Motor neuron (in vitro differentiated cells): ENCODE measurements at regions not wholly inside any gene's neighbourhood (a gene's known extent, or its start where the extent isn't known, plus 50 kb on each side); places are given as distances from the start of the nearest gene placed in this dataset.

Experiments used
- ATAC-seq, 8 experiments: fragments of 200-7000 bp; cut with Tn5 transposase; replicated peaks in 6 of 8; 2 replicates each; pipeline ENCODE4 v1.8.0; 2021; ENCODE audit warnings: mild to moderate bottlenecking in 8 of 8, moderate library complexity in 8 of 8
- H3K27ac ChIP-seq, 2 donors: fragments of 250-450 bp; sonication (Bioruptor Pico); 2 replicates each; pipeline ENCODE4 v1.9.0; 2021; ENCODE audit warnings: antibody characterized with exemption in 2 of 2, mild to moderate bottlenecking in 2 of 2, moderate library complexity in 1 of 2
- H3K4me1 ChIP-seq, 2 donors: fragments of 250-450 bp; sonication (Bioruptor Pico); replicated peaks in 1 of 2; 2 replicates each; pipeline ENCODE4 v1.6.1; 2021; ENCODE audit warnings: antibody characterized with exemption in 2 of 2, mild to moderate bottlenecking in 2 of 2, moderate library complexity in 1 of 2
- H3K4me3 ChIP-seq, 5 donors: fragments of 250-450 bp; sonication (Bioruptor Pico); 2 replicates each; pipeline ENCODE4 v1.9.0; 2021; ENCODE audit warnings: antibody characterized with exemption in 5 of 5, mild to moderate bottlenecking in 5 of 5, moderate library complexity in 4 of 5
- WGBS, 10 experiments: fragments of 450-650 bp; shearing (Covaris generic); methylation state at CpG; one replicate each; pipeline ENCODE4 v1.0.0; 2022; 5-methylcytosine and 5-hydroxymethylcytosine counted together
- in situ Hi-C, 9 experiments: fragments of 400-800 bp; cut with MboI; loops; one replicate each; pipeline ENCODE4 v1.15.0; 2021; ENCODE audit warnings: low sequenced_read_pairs in 9 of 9, low pct_unique_long_range_greater_than_20kb in 2 of 9; ENCODE audit not compliant: unreplicated experiment in 9 of 9

DNA sequence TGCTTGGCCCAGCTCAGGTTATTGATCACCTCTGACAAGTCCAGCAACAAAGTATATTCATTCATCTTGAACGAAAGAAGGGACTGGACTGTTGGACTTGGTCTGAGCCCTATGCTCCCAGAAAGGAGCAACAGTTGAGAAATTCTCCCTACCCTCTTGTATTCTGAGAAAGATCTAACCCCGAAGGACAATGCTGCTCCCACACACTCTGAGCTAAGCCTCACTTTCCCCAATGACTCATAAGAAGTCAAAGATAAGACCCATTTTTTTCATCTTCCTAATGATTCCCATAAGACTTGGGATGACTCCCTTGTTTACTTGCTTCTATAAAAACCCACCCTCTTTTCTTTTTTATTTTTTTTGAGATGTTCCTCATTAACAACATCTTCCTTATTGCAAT lies 549.4 kb upstream of the MDFIC2 start:
- in situ Hi-C loops, result no loop called here
- Histone ChIP-seq H3K4me1 (no peaks in the 10 kb centered on the region), H3K4me3 (no peak overlapping the region), H3K27ac (no peak overlapping the region)
- 20 to 100% (median 57%) methylated on average over 1 to 2 of the region's 2 CpGs; no CpG with 5 or more reads in 2 of the 10 experiments for WGBS, 10 experiments
- ATAC-seq, result no peak

DNA sequence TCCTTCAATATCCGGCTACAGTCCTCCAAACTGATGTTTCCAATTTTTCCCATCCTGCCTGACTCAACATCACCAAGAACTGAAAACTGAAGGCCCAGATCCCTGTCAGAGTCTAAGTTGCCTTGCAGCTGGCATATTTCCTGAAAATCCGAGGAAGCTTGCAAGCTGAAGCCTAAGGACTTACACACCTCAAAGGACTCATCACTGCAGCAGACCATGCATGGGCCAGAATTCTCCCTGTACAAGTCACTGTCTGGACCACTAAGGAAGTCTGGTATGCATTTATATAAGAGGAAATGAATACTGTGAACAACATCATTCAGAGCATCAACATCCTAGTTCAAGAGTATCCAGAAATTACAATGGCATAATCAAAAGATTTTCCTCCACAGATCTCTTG lies 548.8 kb upstream of the MDFIC2 start:
- WGBS, 10 experiments, result 10 to 100% (median 72%) methylated on average over 1 to 2 of the region's 2 CpGs; no CpG with 5 or more reads in 4 of the 10 experiments
- in situ Hi-C loops, result no loop called here
- Histone ChIP-seq H3K4me1 (no peaks in the 10 kb centered on the region), H3K27ac (no peak overlapping the region), H3K4me3 (no peak overlapping the region)
- no peak for ATAC-seq

DNA sequence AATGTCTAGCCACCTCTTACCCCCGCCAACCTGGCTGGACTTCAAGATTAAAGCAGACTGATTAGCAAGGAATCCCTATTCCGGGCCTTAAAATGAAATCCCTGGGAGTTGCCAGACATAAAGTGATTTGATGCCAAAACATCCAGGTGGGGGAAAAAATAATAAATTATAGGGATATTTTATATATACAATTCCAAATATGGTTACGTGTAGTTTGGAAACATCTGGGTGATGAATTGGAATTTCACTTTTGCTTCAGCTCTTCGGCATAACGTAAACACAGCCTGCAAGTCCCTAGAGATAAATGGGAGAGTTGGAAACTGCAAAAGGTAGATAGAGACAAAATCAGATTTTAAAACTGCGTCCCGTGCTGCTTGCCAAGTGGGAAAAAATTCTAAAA lies 545.5 kb upstream of the MDFIC2 start:
- 0 to 100% (median 85%) methylated on average over 3 to 7 of the region's 7 CpGs; no CpG with 5 or more reads in 1 of the 10 experiments for WGBS, 10 experiments
- no peak for ATAC-seq
- Histone ChIP-seq H3K4me1 (peaks cover 5 to 15% of the 10 kb centered on the region in 2 donors), H3K4me3 (no peak overlapping the region), H3K27ac (no peak overlapping the region)
- in situ Hi-C loops, result no loop called here

DNA sequence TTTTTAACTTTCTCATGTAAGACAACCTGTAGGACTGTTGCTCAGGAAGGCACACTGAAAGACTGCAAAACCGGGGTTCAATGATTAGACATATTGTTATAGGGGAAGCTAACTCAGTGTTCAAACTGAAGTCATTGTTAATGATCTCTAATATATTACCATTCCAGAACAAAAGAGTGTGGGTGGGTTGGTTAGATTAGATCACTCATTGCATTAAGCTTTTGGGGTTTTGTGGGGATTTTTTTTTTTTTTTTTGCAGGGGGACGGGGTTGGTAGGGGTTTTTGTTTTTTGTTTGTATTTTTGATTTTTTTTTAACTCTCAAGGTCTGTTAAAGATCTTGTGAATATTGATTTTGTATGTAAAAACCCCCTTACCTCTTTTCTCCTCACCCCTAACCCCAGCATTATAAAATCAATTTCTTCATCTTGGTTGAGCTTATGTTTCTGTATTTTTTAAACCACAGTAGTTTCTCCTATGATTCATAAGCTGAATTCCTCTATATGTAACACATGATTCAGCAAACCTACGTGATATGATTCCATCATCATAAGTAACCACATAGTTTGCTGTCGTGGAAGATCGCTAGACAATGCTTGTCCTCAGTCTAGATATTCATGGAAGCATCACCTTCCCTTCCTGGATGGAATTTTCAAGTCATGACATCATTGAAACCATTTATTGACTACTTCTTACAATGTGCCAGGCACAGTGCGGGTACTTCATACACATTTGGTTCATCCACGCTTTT lies 544.1 kb upstream of the MDFIC2 start:
- H3K27ac ChIP-seq, result no peak overlapping the region
- ATAC-seq, result no peak
- in situ Hi-C loops, result no loop called here
- peaks cover 5 to 15% of the 10 kb centered on the region in 2 donors for H3K4me1 ChIP-seq
- H3K4me3 ChIP-seq, result no peak overlapping the region
- WGBS, 10 experiments, result 39 to 96% (median 88%) methylated on average over 3 to 7 of the region's 7 CpGs; no CpG with 5 or more reads in 1 of the 10 experiments

DNA sequence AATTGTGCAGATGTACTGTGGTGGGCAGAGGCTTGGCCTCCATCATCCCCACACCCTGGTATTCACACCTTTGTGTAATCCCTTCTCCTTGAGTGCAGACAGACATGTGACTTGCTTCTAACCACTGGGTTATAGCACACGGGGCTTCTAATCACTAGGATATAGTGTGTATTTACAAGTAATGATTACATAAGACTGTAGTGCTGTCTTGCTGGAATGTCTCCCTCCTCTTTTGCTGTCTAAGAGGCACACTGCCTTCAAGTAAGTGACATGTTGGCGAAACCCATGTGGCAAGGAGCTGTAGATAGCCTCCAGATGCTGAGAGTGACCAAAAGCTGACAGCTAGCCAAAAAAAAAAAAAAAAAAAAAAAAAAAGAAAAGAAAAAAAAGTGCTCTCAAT lies 542.7 kb upstream of the MDFIC2 start:
- Histone ChIP-seq H3K4me1 (peaks cover 5 to 15% of the 10 kb centered on the region in 2 donors), H3K4me3 (no peak overlapping the region), H3K27ac (no peak overlapping the region)
- 50 to 100% (median 96%) methylated on average over 1 to 2 of the region's 2 CpGs; no CpG with 5 or more reads in 4 of the 10 experiments for WGBS, 10 experiments
- no peak for ATAC-seq
- in situ Hi-C loops, result no loop called here

DNA sequence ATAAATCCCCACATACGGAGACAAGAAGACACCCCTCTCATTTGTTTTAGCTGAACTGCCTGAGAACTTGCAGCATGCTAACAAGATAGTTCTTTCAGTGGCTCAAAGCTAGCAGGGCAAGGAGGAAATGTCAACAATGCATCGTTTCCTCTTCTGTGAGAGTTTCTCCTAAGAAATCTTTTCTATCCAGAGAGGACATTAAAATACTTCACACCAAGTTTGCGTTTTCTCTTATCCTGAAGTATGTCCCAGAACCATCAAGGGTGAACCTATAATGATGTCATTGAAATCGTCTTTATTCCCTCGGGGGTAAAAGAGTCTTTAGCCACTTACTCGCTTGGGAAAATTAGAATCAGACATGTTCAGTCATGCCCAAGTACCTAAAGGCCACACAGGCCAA lies 541.7 kb upstream of the MDFIC2 start:
- no peak overlapping the region for H3K4me3 ChIP-seq
- 33 to 87% (median 56%) methylated on average over 1 to 6 of the region's 6 CpGs; no CpG with 5 or more reads in 1 of the 10 experiments for WGBS, 10 experiments
- ATAC-seq, result peak in 4 of 8 experiments; percentile 20 to 50 (median 34)
- H3K4me1 ChIP-seq, result peaks cover 5 to 15% of the 10 kb centered on the region in 2 donors
- in situ Hi-C loops, result no loop called here
- no peak overlapping the region for H3K27ac ChIP-seq

DNA sequence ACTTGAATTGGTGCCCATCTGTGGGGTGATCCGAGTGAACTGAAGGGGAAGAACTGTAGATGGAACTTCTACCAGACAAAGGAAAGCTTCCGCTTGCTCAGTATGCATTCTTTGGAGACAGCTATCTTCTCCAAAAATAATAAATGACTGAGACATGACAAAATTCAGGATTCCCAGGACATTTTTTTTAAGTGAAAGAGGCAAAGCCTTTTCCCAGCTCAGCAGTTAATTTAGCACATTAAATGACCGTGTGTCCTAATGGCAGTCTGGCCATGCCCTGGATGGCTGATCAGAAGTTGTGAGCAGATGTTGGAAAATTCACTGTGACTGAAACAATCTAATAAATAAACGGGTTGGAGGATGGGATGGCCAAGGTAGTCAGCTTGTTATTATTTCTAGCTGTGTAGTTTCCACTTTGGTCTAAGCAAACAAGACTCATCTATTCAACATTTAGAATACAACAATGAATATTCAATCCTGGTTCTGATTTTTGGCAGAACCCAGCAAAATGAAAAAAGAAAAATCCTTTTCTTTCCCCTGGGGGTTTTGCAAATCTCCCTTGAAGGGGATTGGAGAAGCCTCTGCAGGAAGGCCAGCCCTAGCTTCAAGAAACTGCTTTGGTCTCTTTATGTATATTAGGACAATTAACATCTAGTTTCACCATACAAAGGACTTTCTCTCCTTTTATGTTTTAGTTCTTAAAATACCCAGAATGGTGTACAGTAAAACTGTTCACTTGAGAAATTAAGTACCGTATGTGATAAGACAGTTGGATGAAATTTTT lies 540.9 kb upstream of the MDFIC2 start:
- in situ Hi-C loops, result no loop called here
- peak in 3 of 8 experiments; percentile 79 to 87 (median 84) for ATAC-seq
- no peak overlapping the region for H3K4me3 ChIP-seq
- WGBS, 10 experiments, result 29 to 100% (median 67%) methylated on average over 2 to 5 of the region's 5 CpGs; no CpG with 5 or more reads in 1 of the 10 experiments
- peaks cover 5 to 15% of the 10 kb centered on the region in 2 donors for H3K4me1 ChIP-seq
- no peak overlapping the region for H3K27ac ChIP-seq

DNA sequence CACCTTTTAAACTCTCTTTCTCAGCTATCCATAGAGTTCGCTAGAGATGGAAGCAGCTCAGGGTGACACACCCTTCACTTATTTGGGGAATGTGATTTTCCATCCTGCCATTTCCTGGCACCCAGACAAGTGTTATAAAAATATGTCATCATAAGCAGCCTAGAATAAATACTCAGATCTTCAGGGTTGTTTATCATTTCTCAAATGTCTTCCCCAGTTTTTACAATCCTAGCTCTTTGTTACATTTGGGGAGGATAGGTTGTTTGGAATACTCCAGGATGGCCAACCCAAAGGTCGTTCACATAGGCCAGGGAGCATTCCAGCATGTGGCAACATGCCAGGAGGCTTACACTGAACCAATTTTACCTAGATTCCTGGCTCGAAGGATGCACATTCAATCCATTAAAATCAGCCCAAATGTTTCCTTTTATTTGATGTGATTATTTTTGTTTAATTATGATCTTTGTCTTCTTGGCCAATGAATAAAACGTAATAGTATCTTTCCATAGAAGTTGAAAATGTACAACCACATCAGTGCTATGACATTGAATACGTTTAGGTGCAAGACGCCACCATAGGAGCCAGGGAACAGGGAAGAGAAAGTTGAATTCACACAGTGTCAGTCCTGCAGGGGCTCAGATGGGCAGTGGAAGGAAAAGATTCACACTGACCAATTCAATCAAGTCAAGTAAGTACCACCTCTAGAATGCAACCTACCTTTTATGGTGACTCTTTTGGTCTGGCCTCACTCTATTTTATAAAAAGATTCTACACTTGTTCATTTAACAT lies 537.7 kb upstream of the MDFIC2 start:
- Histone ChIP-seq H3K4me1 (peaks cover 5 to 15% of the 10 kb centered on the region in 2 donors), H3K27ac (no peak overlapping the region), H3K4me3 (no peak overlapping the region)
- in situ Hi-C loops, result no loop called here
- WGBS, 10 experiments, result 35 to 100% (median 78%) methylated on average over 1 to 6 of the region's 6 CpGs
- ATAC-seq, result peak in 1 of 8 experiments; percentile 61

DNA sequence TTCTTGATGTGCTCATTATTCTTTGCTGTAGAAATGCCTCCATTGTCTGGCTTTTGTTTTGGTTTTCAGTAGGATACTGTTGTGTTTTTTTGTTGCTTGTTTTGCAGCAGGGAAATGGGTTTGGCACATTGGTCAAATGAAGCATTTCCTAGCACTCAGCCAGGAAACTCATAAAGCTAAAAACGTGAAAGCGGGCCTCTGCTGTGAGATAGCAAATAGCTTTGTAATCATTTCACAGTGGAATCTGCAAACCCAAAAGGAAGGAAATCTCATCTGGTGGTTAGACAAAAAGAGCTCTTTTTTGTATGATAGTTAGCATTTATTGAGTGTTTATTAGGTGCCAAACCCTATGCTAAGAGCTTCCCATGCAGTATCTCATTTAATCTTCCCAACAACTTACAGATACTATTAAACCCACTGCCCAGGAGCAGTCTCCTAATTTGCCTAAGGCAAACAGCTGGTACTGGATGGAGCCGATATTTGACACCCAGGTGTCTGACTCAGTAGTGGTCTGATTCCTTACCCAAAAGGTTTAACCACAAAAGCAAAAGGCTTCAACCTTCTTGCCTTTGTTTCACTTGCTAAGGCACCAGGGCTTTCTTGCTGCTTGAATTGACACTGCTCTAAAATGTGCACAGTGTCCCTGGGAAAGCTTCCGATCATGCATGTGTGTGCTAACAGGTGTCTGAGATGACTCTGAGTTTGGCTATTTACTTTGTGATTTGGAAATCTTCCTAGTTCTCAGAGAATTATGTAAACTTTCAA lies 527.9 kb upstream of the MDFIC2 start:
- Histone ChIP-seq H3K4me3 (no peak overlapping the region), H3K4me1 (no peaks in the 10 kb centered on the region), H3K27ac (no peak overlapping the region)
- WGBS, 10 experiments, result 62 to 95% (median 80%) methylated on average over 2 to 4 of the region's 4 CpGs; no CpG with 5 or more reads in 3 of the 10 experiments
- no peak for ATAC-seq
- in situ Hi-C loops, result no loop called here

DNA sequence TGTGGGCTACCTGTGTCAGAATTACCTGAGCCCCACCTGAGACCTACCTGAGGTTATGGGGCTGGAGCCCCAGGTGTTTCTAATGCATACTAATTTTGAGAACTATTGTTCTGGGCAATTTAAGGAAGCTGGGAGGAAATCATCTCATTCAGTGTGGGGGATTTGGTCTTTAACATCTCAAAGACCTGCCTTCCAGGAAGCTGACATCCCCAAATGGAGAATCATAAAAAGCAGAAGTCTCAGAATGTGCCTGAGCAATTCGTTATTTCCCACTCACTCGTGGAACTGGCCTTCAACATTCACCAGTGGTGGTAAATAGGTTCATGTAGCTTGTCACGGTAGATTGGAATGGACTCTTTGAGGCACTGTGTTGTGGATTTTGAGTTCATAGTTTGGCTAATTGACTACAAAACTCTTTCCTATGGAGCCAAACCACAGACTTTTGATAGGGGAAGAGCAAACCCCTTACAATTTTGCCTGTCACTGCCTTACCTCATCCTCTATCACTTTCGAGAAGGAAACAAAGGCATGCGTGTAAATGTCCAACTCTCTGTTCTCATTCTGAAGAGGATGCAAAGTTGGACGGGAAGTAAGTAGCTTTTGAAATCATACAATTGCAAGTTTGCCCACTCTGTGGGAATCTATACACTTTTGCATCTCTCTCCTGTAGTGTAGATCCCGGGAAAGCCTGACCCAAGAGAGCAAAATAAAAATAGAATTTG lies 521.0 kb upstream of the MDFIC2 start:
- Histone ChIP-seq H3K4me3 (no peak overlapping the region), H3K27ac (no peak overlapping the region), H3K4me1 (no peaks in the 10 kb centered on the region)
- in situ Hi-C loops, result no loop called here
- no peak for ATAC-seq
- WGBS, 10 experiments, result 40 to 100% (median 81%) methylated on average over 1 to 7 of the region's 7 CpGs

DNA sequence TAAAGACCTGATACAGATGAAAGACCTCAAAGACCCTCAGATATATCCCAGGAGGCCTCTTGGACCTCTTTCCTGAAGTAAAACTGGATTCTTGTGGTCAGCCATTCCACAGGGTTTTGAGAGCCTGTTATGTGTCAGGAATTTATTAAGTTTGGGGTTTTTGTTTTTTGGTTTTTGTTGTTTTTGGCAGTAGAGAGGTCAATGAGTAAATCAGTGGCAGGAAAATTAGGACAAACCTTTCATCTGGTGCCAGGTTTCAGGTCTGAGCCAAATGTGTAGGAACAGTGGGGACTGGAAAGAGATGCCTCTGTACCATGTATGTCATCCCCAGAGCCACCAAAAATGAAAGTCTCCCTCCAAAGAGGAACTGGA lies 520.4 kb upstream of the MDFIC2 start:
- in situ Hi-C loops, result no loop called here
- Histone ChIP-seq H3K27ac (no peak overlapping the region), H3K4me1 (no peaks in the 10 kb centered on the region), H3K4me3 (no peak overlapping the region)
- ATAC-seq, result no peak
